SK-N-SH treated with all-trans-retinoic acid at 6 μM for 48 hours (cell line): ENCODE measurements at regions not wholly inside any gene's neighbourhood (a gene's known extent, or its start where the extent isn't known, plus 50 kb on each side); places are given as distances from the start of the nearest gene placed in this dataset.

Source experiments
- ATAC-seq: fragments of 200-7000 bp; cut with Tn5 transposase; 3 replicates; pipeline ENCODE4 v1.9.1; 2020; ENCODE audit warnings: mild to moderate bottlenecking, moderate library complexity
- ARNTL ChIP-seq: fragments of 450-650 bp; formaldehyde crosslinking; IDR thresholded peaks from 2 replicates; pipeline ENCODE4 v1.5.0; 2020; ENCODE audit warnings: low read depth, mild to moderate bottlenecking, moderate library complexity, borderline replicate concordance
- BACH2 ChIP-seq: fragments of 250-450 bp; sonication (Bioruptor Pico); IDR thresholded peaks from 2 replicates; pipeline ENCODE4 v1.9.0; 2021; ENCODE audit warnings: mild to moderate bottlenecking, borderline replicate concordance
- CSDC2 ChIP-seq: fragments of 250-450 bp; sonication (Bioruptor Pico); IDR thresholded peaks from 2 replicates; pipeline ENCODE4 v1.5.0; 2020; ENCODE audit warnings: mild to moderate bottlenecking, moderate library complexity
- ESRRG ChIP-seq: fragments of 250-450 bp; sonication (Bioruptor Pico); IDR thresholded peaks from 2 replicates; pipeline ENCODE4 v1.6.1; 2021; ENCODE audit warnings: mild to moderate bottlenecking
- GLIS3 ChIP-seq: fragments of 250-450 bp; sonication (Bioruptor Pico); IDR thresholded peaks from 2 replicates; pipeline ENCODE4 v1.5.0; 2020; ENCODE audit warnings: mild to moderate bottlenecking, moderate library complexity
- ISL1 ChIP-seq: fragments of 250-450 bp; sonication (Bioruptor Pico); IDR thresholded peaks from 2 replicates; pipeline ENCODE4 v2.1.2; 2022; ENCODE audit warnings: mild to moderate bottlenecking, moderate library complexity
- OSR1 ChIP-seq: fragments of 250-450 bp; sonication (Bioruptor Pico); IDR thresholded peaks from 2 replicates; pipeline ENCODE4 v1.8.0; 2022; ENCODE audit warnings: moderate library complexity, mild to moderate bottlenecking, inconsistent platforms
- PPARA ChIP-seq: fragments of 250-450 bp; sonication (Bioruptor Pico); IDR thresholded peaks from 2 replicates; pipeline ENCODE4 v1.5.0; 2020; ENCODE audit warnings: mild to moderate bottlenecking, borderline replicate concordance
- RARB ChIP-seq: fragments of 250-450 bp; sonication (Bioruptor Pico); IDR thresholded peaks from 2 replicates; pipeline ENCODE4 v1.8.0; 2021; ENCODE audit warnings: mild to moderate bottlenecking, moderate library complexity
- SNAI2 ChIP-seq: fragments of 250-450 bp; sonication (Bioruptor Pico); IDR thresholded peaks from 2 replicates; pipeline ENCODE4 v1.5.0; 2020; ENCODE audit warnings: mild to moderate bottlenecking, moderate library complexity
- TCF4 ChIP-seq: fragments of 250-450 bp; sonication (Bioruptor Pico); IDR thresholded peaks from 2 replicates; pipeline ENCODE4 v1.8.0; 2021; ENCODE audit warnings: mild to moderate bottlenecking, moderate library complexity, borderline replicate concordance
- TOX ChIP-seq: fragments of 250-450 bp; sonication (Bioruptor Pico); IDR thresholded peaks from 2 replicates; pipeline ENCODE4 v1.8.0; 2021; ENCODE audit warnings: mild to moderate bottlenecking, moderate library complexity, borderline replicate concordance
- ZC3H10 ChIP-seq: fragments of 250-450 bp; sonication (Bioruptor Pico); IDR thresholded peaks from 2 replicates; pipeline ENCODE4 v1.5.1; 2021; ENCODE audit warnings: mild to moderate bottlenecking, moderate library complexity
- ZFP30 ChIP-seq: fragments of 450-650 bp; formaldehyde crosslinking; IDR thresholded peaks from 2 replicates; pipeline ENCODE4 v1.5.0; 2022; ENCODE audit warnings: mild to moderate bottlenecking, moderate library complexity
- ZNF565 ChIP-seq: fragments of 450-650 bp; formaldehyde crosslinking; conservative IDR thresholded peaks from 2 replicates; pipeline ENCODE4 v1.5.0; 2020; ENCODE audit warnings: low read depth, mild to moderate bottlenecking, moderate library complexity
- ZNF70 ChIP-seq: fragments of 450-650 bp; formaldehyde crosslinking; IDR thresholded peaks from 2 replicates; pipeline ENCODE4 v1.5.0; 2020; ENCODE audit warnings: mild to moderate bottlenecking, moderate library complexity
- ZNF8 ChIP-seq: fragments of 450-650 bp; formaldehyde crosslinking; IDR thresholded peaks from 2 replicates; pipeline ENCODE4 v1.5.0; 2020; ENCODE audit warnings: mild to moderate bottlenecking, moderate library complexity
- TF ChIP-seq, protein P1 (sequence below): fragments of 250-450 bp; sonication (Bioruptor Pico); IDR thresholded peaks from 2 replicates; pipeline ENCODE4 v1.8.0; 2021; ENCODE audit warnings: low read depth, mild to moderate bottlenecking, moderate library complexity, borderline replicate concordance
- TF ChIP-seq, protein P2 (sequence below): fragments of 250-450 bp; sonication (Bioruptor Pico); IDR thresholded peaks from 2 replicates; pipeline ENCODE4 v1.5.1; 2021; ENCODE audit warnings: mild to moderate bottlenecking, moderate library complexity
- TF ChIP-seq, protein P3 (sequence below): fragments of 250-450 bp; sonication (Bioruptor Pico); IDR thresholded peaks from 2 replicates; pipeline ENCODE4 v1.8.0; 2020; ENCODE audit warnings: mild to moderate bottlenecking, moderate library complexity, borderline replicate concordance
- TF ChIP-seq, protein P4 (sequence below): fragments of 250-450 bp; sonication (Bioruptor Pico); IDR thresholded peaks from 2 replicates; pipeline ENCODE4 v1.5.1; 2020; ENCODE audit warnings: low read depth, mild to moderate bottlenecking, moderate library complexity
- TF ChIP-seq, protein P5 (sequence below): fragments of 250-450 bp; sonication (Bioruptor Pico); IDR thresholded peaks from 2 replicates; pipeline ENCODE4 v1.5.0; 2020; ENCODE audit warnings: mild to moderate bottlenecking, moderate library complexity

DNA sequence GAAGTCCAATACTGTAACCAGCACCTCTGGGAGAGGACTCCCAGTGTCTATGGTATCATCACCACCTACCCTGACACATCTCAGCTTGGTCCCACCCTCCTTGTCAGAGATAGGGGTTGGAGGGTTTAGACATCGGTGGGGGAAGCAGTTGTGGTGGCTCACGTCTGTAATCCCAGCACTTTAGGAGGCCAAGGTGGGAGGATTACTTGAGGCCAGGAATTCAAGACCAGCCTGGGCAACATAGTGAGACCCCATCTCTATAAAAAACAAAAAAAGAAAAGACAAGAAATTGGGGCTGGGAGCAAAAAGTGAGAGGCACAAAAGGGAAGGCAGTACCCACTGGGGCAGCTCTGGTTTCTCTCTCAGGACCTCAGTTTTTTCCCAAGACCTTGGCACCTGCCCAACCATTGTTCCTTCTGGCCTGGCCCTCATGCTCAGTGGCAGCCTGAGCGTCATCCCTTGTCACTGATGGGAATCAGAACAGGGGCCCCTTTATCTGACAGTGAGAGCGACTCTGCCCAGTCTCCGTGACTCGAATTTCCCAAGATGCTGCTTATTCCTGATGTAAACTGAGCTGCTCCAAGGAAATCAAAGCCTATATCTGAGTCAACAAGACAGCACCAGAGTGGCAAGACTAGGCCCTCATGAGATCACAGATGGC lies 80.5 kb upstream of the HSPA9 start:
- no peak for TF ChIP-seq TCF4
- no peak for TF ChIP-seq ZNF565
- TF ChIP-seq PPARA = no peak
- TF ChIP-seq, protein P1, sequence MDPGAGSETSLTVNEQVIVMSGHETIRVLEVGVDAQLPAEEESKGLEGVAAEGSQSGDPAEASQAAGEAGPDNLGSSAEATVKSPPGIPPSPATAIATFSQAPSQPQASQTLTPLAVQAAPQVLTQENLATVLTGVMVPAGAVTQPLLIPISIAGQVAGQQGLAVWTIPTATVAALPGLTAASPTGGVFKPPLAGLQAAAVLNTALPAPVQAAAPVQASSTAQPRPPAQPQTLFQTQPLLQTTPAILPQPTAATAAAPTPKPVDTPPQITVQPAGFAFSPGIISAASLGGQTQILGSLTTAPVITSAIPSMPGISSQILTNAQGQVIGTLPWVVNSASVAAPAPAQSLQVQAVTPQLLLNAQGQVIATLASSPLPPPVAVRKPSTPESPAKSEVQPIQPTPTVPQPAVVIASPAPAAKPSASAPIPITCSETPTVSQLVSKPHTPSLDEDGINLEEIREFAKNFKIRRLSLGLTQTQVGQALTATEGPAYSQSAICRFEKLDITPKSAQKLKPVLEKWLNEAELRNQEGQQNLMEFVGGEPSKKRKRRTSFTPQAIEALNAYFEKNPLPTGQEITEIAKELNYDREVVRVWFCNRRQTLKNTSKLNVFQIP (CRISPR knock-in tag) = no peak
- no peak for TF ChIP-seq CSDC2 (CRISPR knock-in tag)
- no peak for ATAC-seq

DNA sequence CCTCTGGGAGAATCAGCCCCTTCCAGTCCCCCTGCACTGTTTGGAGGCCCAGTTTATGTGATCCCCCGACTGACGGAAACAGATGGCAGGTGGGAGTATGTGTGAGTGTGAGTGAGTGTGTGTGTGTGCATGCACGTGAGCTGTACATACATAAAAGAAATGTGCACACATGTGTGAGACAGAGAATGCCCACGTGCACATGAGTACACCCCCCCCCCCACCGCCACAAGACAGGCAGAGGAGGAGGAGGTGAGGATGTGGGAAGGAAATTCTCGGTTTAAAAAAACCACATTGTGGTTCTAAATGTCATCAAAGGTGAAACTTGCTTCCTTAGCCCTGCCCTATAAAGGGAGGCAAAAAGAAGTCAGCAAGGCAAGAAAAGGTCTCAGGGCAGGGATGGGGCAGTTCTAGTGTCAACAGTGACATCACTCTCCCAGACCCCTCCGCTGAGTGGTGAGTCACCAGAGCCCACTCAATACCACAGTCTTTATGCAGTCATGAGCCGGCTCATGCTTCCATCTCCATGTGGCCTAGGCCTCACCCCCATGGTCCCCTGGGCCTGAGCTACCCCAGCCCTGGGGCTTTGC lies 79.2 kb upstream of the HSPA9 start:
- TF ChIP-seq CSDC2 (CRISPR knock-in tag) (no peak), BACH2 (CRISPR knock-in tag) (no peak), GLIS3 (CRISPR knock-in tag) (no peak), SNAI2 (CRISPR knock-in tag) (no peak), ZNF8 (no peak), ISL1 (CRISPR knock-in tag) (no peak), TCF4 (no peak), PPARA (no peak), ESRRG (CRISPR knock-in tag) (no peak), ZFP30 (no peak)
- TF ChIP-seq, protein P2, sequence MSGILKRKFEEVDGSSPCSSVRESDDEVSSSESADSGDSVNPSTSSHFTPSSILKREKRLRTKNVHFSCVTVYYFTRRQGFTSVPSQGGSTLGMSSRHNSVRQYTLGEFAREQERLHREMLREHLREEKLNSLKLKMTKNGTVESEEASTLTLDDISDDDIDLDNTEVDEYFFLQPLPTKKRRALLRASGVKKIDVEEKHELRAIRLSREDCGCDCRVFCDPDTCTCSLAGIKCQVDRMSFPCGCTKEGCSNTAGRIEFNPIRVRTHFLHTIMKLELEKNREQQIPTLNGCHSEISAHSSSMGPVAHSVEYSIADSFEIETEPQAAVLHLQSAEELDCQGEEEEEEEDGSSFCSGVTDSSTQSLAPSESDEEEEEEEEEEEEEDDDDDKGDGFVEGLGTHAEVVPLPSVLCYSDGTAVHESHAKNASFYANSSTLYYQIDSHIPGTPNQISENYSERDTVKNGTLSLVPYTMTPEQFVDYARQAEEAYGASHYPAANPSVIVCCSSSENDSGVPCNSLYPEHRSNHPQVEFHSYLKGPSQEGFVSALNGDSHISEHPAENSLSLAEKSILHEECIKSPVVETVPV (CRISPR knock-in tag) = no peak
- TF ChIP-seq, protein P3, sequence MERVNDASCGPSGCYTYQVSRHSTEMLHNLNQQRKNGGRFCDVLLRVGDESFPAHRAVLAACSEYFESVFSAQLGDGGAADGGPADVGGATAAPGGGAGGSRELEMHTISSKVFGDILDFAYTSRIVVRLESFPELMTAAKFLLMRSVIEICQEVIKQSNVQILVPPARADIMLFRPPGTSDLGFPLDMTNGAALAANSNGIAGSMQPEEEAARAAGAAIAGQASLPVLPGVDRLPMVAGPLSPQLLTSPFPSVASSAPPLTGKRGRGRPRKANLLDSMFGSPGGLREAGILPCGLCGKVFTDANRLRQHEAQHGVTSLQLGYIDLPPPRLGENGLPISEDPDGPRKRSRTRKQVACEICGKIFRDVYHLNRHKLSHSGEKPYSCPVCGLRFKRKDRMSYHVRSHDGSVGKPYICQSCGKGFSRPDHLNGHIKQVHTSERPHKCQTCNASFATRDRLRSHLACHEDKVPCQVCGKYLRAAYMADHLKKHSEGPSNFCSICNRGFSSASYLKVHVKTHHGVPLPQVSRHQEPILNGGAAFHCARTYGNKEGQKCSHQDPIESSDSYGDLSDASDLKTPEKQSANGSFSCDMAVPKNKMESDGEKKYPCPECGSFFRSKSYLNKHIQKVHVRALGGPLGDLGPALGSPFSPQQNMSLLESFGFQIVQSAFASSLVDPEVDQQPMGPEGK (CRISPR knock-in tag) = no peak
- TF ChIP-seq, protein P4, sequence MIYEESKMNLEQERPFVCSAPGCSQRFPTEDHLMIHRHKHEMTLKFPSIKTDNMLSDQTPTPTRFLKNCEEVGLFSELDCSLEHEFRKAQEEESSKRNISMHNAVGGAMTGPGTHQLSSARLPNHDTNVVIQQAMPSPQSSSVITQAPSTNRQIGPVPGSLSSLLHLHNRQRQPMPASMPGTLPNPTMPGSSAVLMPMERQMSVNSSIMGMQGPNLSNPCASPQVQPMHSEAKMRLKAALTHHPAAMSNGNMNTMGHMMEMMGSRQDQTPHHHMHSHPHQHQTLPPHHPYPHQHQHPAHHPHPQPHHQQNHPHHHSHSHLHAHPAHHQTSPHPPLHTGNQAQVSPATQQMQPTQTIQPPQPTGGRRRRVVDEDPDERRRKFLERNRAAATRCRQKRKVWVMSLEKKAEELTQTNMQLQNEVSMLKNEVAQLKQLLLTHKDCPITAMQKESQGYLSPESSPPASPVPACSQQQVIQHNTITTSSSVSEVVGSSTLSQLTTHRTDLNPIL (CRISPR knock-in tag) = no peak

DNA sequence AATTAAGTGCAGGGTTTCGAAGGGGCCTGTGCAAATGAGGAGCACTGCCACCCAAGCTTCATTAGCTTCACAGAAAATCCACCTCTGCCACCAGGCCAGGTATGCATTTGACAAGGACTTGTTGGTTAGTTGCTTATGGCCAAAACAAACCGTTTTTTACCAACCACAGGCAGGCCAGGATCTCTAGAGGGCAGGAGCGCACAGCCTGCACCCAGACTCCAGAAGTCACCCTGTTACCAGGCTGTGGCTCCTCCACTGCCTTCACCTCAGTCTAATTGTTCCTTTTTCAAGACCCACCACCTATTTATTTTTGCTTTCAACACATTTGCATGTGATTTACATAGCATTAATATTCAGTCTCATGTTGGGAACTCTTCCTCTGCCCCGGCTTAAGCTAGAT lies 78.3 kb upstream of the HSPA9 start:
- TF ChIP-seq ZNF70 (no peak), RARB (no peak), ZC3H10 (CRISPR knock-in tag) (no peak), TOX (CRISPR knock-in tag) (no peak), BACH2 (CRISPR knock-in tag) (no peak)
- TF ChIP-seq, protein P3 (CRISPR knock-in tag) = no peak
- peak; percentile 82 for ATAC-seq

More for the DNA sequence above, 79.2 kb upstream of the HSPA9 start:
- peak; percentile 14; the same call in 2 of the 3 replicates for ATAC-seq

DNA sequence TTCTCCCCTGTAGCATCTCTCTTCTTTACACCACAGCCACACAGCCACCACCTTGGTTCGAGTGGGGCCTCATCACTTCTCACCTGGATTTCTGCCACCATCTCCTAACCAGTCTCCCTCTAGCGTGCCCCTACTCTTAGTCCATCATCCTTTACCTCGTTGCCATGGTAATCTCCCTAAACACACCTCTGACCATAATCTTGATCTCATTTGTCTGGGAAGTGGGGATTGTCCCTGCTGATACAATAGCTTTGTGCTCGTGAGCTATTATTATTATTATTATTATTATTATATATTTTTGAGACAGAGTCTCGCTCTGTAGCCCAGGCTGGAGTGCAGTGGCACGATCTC lies 76.5 kb upstream of the HSPA9 start:
- TF ChIP-seq ZNF70 (no peak), ZC3H10 (CRISPR knock-in tag) (no peak), ARNTL (CRISPR knock-in tag) (no peak), TCF4 (no peak), RARB (no peak), OSR1 (CRISPR knock-in tag) (no peak), CSDC2 (CRISPR knock-in tag) (no peak), ESRRG (CRISPR knock-in tag) (no peak), PPARA (no peak), TOX (CRISPR knock-in tag) (no peak), ZNF8 (no peak)
- TF ChIP-seq, protein P2 (CRISPR knock-in tag) = no peak
- TF ChIP-seq, protein P5, sequence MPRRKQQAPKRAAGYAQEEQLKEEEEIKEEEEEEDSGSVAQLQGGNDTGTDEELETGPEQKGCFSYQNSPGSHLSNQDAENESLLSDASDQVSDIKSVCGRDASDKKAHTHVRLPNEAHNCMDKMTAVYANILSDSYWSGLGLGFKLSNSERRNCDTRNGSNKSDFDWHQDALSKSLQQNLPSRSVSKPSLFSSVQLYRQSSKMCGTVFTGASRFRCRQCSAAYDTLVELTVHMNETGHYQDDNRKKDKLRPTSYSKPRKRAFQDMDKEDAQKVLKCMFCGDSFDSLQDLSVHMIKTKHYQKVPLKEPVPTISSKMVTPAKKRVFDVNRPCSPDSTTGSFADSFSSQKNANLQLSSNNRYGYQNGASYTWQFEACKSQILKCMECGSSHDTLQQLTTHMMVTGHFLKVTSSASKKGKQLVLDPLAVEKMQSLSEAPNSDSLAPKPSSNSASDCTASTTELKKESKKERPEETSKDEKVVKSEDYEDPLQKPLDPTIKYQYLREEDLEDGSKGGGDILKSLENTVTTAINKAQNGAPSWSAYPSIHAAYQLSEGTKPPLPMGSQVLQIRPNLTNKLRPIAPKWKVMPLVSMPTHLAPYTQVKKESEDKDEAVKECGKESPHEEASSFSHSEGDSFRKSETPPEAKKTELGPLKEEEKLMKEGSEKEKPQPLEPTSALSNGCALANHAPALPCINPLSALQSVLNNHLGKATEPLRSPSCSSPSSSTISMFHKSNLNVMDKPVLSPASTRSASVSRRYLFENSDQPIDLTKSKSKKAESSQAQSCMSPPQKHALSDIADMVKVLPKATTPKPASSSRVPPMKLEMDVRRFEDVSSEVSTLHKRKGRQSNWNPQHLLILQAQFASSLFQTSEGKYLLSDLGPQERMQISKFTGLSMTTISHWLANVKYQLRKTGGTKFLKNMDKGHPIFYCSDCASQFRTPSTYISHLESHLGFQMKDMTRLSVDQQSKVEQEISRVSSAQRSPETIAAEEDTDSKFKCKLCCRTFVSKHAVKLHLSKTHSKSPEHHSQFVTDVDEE (CRISPR knock-in tag) = no peak
- no peak for ATAC-seq
